ENCODE measurements at regions not wholly inside any gene's neighbourhood (a gene's known extent, or its start where the extent isn't known, plus 50 kb on each side); places are given as distances from the start of the nearest gene placed in this dataset.

- no peak for TF ChIP-seq CTCF (IDR thresholded peaks at IDR 0.05)
- Mint-ChIP-seq H3K4me3 (no peak overlapping the region), H3K27me3 (ENCODE audit: insufficient read depth) (no peaks in the 10 kb centered on the region; the same call in 1 of the 2 replicates), H3K36me3 (ENCODE audit: low read depth) (peaks cover 25% of the 10 kb centered on the region), H3K4me1 (ENCODE audit: low read depth) (peaks cover 83% of the 10 kb centered on the region), H3K9me3 (peaks cover 13% of the 10 kb centered on the region), H3K27ac (peak overlapping the region; percentile 65)
- no peak for DNase-seq
Observed at GRCh38 chr18:73693091-73693490, 454.5 kb downstream of the FBXO15 start.

GRCh38 chr18:73691624-73692023 lies 456.0 kb downstream of the FBXO15 start:
- TF ChIP-seq CTCF (IDR thresholded peaks at IDR 0.05), result no peak
- Mint-ChIP-seq H3K36me3 (ENCODE audit: low read depth) (peaks cover 40% of the 10 kb centered on the region), H3K4me3 (peak overlapping the region; percentile 82; the same call in 1 of the 2 replicates), H3K27me3 (ENCODE audit: insufficient read depth) (no peaks in the 10 kb centered on the region; the same call in 1 of the 2 replicates), H3K4me1 (ENCODE audit: low read depth) (peaks cover 88% of the 10 kb centered on the region), H3K9me3 (peaks cover 13% of the 10 kb centered on the region), H3K27ac (peak overlapping the region; percentile 90)
- DNase-seq, result no peak

DNA sequence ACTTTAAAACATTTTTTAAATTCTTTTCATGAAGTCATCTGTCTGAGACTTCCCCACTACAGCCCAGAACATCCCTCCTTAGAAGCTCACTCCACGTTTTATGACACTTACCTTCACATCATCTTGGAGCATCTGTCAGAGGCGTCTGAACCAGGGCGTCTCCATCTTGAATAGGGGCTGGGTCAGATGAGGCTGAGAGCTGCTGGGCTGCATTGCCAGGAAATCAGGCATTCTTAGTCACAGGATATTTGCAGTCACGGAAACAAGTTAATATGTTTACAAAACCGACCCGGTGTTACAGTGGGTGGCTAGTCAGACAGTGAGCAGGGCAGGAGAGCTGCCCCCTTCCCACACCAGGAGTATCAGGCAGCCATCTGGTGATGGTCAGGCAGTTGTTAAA lies 456.5 kb downstream of the FBXO15 start:
- TF ChIP-seq CTCF (IDR thresholded peaks at IDR 0.05), result no peak
- no peaks in the 10 kb centered on the region; the same call in 1 of the 2 replicates for H3K27me3 Mint-ChIP-seq (ENCODE audit: insufficient read depth)
- peaks cover 13% of the 10 kb centered on the region for H3K9me3 Mint-ChIP-seq
- H3K4me1 Mint-ChIP-seq (ENCODE audit: low read depth), result peaks cover 86% of the 10 kb centered on the region
- DNase-seq, result peak; percentile 87
- H3K27ac Mint-ChIP-seq, result peak overlapping the region; percentile 90
- peak overlapping the region; percentile 82 for H3K4me3 Mint-ChIP-seq
- peaks cover 44% of the 10 kb centered on the region for H3K36me3 Mint-ChIP-seq (ENCODE audit: low read depth)

- H3K36me3 Mint-ChIP-seq (ENCODE audit: low read depth), result peaks cover 50% of the 10 kb centered on the region
- no peaks in the 10 kb centered on the region; the same call in 1 of the 2 replicates for H3K27me3 Mint-ChIP-seq (ENCODE audit: insufficient read depth)
- peaks cover 83% of the 10 kb centered on the region for H3K4me1 Mint-ChIP-seq (ENCODE audit: low read depth)
- H3K4me3 Mint-ChIP-seq, result peak overlapping the region; percentile 82
- H3K9me3 Mint-ChIP-seq, result peaks cover 13% of the 10 kb centered on the region
- DNase-seq, result no peak
- H3K27ac Mint-ChIP-seq, result peak overlapping the region; percentile 90
- no peak for TF ChIP-seq CTCF (IDR thresholded peaks at IDR 0.05)
Observed at GRCh38 chr18:73690222-73690621, 457.4 kb downstream of the FBXO15 start.

- H3K27me3 Mint-ChIP-seq (ENCODE audit: insufficient read depth), result no peaks in the 10 kb centered on the region; the same call in 1 of the 2 replicates
- peaks cover 52% of the 10 kb centered on the region for H3K36me3 Mint-ChIP-seq (ENCODE audit: low read depth)
- TF ChIP-seq CTCF (IDR thresholded peaks at IDR 0.05), result no peak
- peak; percentile 97 for DNase-seq
- H3K9me3 Mint-ChIP-seq, result peaks cover 13% of the 10 kb centered on the region
- peaks cover 90% of the 10 kb centered on the region for H3K4me1 Mint-ChIP-seq (ENCODE audit: low read depth)
- peak overlapping the region; percentile 94 for H3K27ac Mint-ChIP-seq
- peak overlapping the region; percentile 68 for H3K4me3 Mint-ChIP-seq
Observed at GRCh38 chr18:73688851-73689711, 458.6 kb downstream of the FBXO15 start.

All from HFFc6 (cell line).